SU-DHL-6 (cell line): ENCODE measurements at regions not wholly inside any gene's neighbourhood (a gene's known extent, or its start where the extent isn't known, plus 50 kb on each side); places are given as distances from the start of the nearest gene placed in this dataset.
A peak's percentile ranks its signal among the peaks of the same experiment; 100 is the strongest.

ENCODE experiments used
- H2AFZ ChIP-seq: fragments of 200-600 bp; sonication (generic); 2 replicates; pipeline ENCODE4 v1.6.1; 2014; ENCODE audit warnings: low read depth, mild to moderate bottlenecking, moderate library complexity, mixed read lengths, antibody characterized with exemption, low read length; ENCODE audit not compliant: severe bottlenecking
- H3F3A ChIP-seq: fragments of 200-600 bp; shearing (Covaris generic); 2 replicates; pipeline ENCODE4 v1.6.0; 2016; ENCODE audit warnings: antibody characterized with exemption, mild to moderate bottlenecking; ENCODE audit not compliant: insufficient read depth
- H3K27ac ChIP-seq: fragments of 200-600 bp; sonication (generic); 2 replicates; pipeline ENCODE4 v1.5.1; 2016; ENCODE audit warnings: low read depth, mild to moderate bottlenecking, low read length, moderate library complexity, mixed read lengths
- H3K27me3 ChIP-seq: fragments of 200-600 bp; sonication (generic), shearing (Covaris generic); 2 replicates; pipeline ENCODE4 v1.6.0; 2014; ENCODE audit warnings: mild to moderate bottlenecking, low read length
- H3K36me3 ChIP-seq: fragments of 200-600 bp; sonication (generic); 2 replicates; pipeline ENCODE4 v1.6.1; 2014; ENCODE audit warnings: mild to moderate bottlenecking, low read length, mixed read lengths
- H3K4me2 ChIP-seq: fragments of 300-600, 200-600 bp; shearing (Covaris generic), sonication (generic); 2 replicates; pipeline ENCODE4 v1.6.0; 2014; ENCODE audit warnings: low read length, low read depth, mild to moderate bottlenecking; ENCODE audit not compliant: poor library complexity, severe bottlenecking
- H3K4me3 ChIP-seq: fragments of 200-600 bp; sonication (generic); 2 replicates; pipeline ENCODE4 v1.5.1; 2014; ENCODE audit warnings: antibody characterized with exemption, low read length, mild to moderate bottlenecking, mixed read lengths; ENCODE audit not compliant: insufficient read depth, poor library complexity, severe bottlenecking
- H3K79me2 ChIP-seq: fragments of 200-600 bp; sonication (generic); 2 replicates; pipeline ENCODE4 v1.6.1; 2014; ENCODE audit warnings: mild to moderate bottlenecking, low read length, moderate library complexity; ENCODE audit not compliant: insufficient read depth
- H3K9ac ChIP-seq: fragments of 200-600 bp; sonication (generic); 2 replicates; pipeline ENCODE4 v1.7.0; 2014; ENCODE audit warnings: mild to moderate bottlenecking, low read length
- H3K9me2 ChIP-seq: fragments of 200-600 bp; sonication (generic); replicated peaks from 2 replicates; pipeline ENCODE4 v1.6.1; 2014; ENCODE audit warnings: low read length; ENCODE audit not compliant: insufficient read depth
- H3K9me3 ChIP-seq: fragments of 200-600 bp; sonication (generic); 2 replicates; pipeline ENCODE4 v1.6.1; 2014; ENCODE audit warnings: low read length, mixed read lengths; ENCODE audit not compliant: insufficient read depth
- H4K20me1 ChIP-seq: fragments of 200-600 bp; sonication (generic); 2 replicates; pipeline ENCODE4 v1.6.1; 2014; ENCODE audit warnings: low read depth, mild to moderate bottlenecking, antibody characterized with exemption, low read length, moderate library complexity, mixed read lengths
- CTCF ChIP-seq: fragments of 200-600 bp; sonication (generic); IDR thresholded peaks from one replicate; pipeline ENCODE4 v1.5.1; 2017; ENCODE audit warnings: antibody characterized with exemption, mild to moderate bottlenecking, low read length, moderate library complexity; ENCODE audit not compliant: insufficient read depth, poor library complexity, severe bottlenecking
- EZH2phosphoT487 ChIP-seq: fragments of 200-600 bp; sonication (generic), shearing (Covaris generic); conservative IDR thresholded peaks from 2 replicates; pipeline ENCODE4 v1.6.1; 2018; ENCODE audit warnings: mild to moderate bottlenecking, antibody characterized with exemption, low read length, moderate library complexity, mixed read lengths

GRCh38 chr4:178612733-178613132, 1170.5 kb upstream of the AGA start:
- no peaks in the 10 kb centered on the region for H3K9me2 ChIP-seq
- H3K27ac ChIP-seq: no peak overlapping the region
- no peaks in the 10 kb centered on the region for H3F3A ChIP-seq
- no peak overlapping the region for H3K4me3 ChIP-seq
- no peaks in the 10 kb centered on the region for H3K27me3 ChIP-seq
- H2AFZ ChIP-seq: no peak overlapping the region
- no peaks in the 10 kb centered on the region for H4K20me1 ChIP-seq
- H3K79me2 ChIP-seq: no peaks in the 10 kb centered on the region
- H3K4me2 ChIP-seq: no peak overlapping the region
- no peaks in the 10 kb centered on the region for H3K9me3 ChIP-seq
- no peaks in the 10 kb centered on the region for H3K36me3 ChIP-seq
- TF ChIP-seq CTCF: no peak
- TF ChIP-seq EZH2phosphoT487: no peak
- no peak overlapping the region for H3K9ac ChIP-seq

- Histone ChIP-seq H3K27ac (no peak overlapping the region), H3K79me2 (no peaks in the 10 kb centered on the region), H3K9me2 (no peaks in the 10 kb centered on the region), H3K9ac (no peak overlapping the region), H3K36me3 (no peaks in the 10 kb centered on the region), H3K27me3 (no peaks in the 10 kb centered on the region), H3K4me3 (no peak overlapping the region), H3K9me3 (peaks cover 5% of the 10 kb centered on the region; the same call in 1 of the 2 replicates), H3K4me2 (no peak overlapping the region), H3F3A (no peaks in the 10 kb centered on the region), H2AFZ (no peak overlapping the region), H4K20me1 (no peaks in the 10 kb centered on the region)
- TF ChIP-seq CTCF (no peak), EZH2phosphoT487 (no peak)
Measured at GRCh38 chr4:178632415-178632814, 1190.2 kb upstream of the AGA start.

GRCh38 chr4:178633263-178633662, 1191.0 kb upstream of the AGA start:
- Histone ChIP-seq H3K4me2 (no peak overlapping the region), H3K27me3 (no peaks in the 10 kb centered on the region), H4K20me1 (no peaks in the 10 kb centered on the region), H3K9me3 (peaks cover 5% of the 10 kb centered on the region; the same call in 1 of the 2 replicates), H3F3A (no peaks in the 10 kb centered on the region), H3K36me3 (no peaks in the 10 kb centered on the region), H3K9ac (no peak overlapping the region), H3K27ac (no peak overlapping the region), H3K79me2 (no peaks in the 10 kb centered on the region), H3K4me3 (no peak overlapping the region), H3K9me2 (no peaks in the 10 kb centered on the region), H2AFZ (no peak overlapping the region)
- peak; percentile 15 for TF ChIP-seq CTCF
- TF ChIP-seq EZH2phosphoT487: no peak
